ENCODE measurements at regions not wholly inside any gene's neighbourhood (a gene's known extent, or its start where the extent isn't known, plus 50 kb on each side); places are given as distances from the start of the nearest gene placed in this dataset.

DNA sequence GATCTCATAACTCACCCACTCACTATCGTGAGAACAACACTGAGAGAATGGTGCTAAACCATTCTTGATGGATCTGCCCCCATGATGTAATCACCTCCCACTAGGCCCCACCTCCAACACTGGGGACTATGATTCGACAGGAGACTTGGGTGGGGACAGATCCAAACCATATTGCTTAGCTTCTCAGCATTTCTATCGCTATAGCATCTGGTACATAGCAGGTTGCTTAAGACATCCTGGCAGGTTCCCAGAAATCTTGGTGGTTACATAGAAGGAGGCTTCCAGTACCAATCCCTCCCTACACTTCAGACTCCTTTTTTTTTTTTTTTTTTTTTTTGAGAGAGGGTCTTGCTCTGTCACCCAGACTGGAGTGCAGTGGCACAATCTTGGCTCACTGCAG is 487.8 kb downstream of the EDEM1 start:
- Histone ChIP-seq H3K27ac (no peak overlapping the region), H3K36me3 (no peaks in the 10 kb centered on the region), H3K27me3 (ENCODE audit: insufficient read depth, low read depth, severe bottlenecking) (peaks cover 28% of the 10 kb centered on the region), H3K9me3 (ENCODE audit: severe bottlenecking) (no peaks in the 10 kb centered on the region), H3K4me3 (ENCODE audit: low read depth, low read length) (no peak overlapping the region)
- TF ChIP-seq, protein P1, sequence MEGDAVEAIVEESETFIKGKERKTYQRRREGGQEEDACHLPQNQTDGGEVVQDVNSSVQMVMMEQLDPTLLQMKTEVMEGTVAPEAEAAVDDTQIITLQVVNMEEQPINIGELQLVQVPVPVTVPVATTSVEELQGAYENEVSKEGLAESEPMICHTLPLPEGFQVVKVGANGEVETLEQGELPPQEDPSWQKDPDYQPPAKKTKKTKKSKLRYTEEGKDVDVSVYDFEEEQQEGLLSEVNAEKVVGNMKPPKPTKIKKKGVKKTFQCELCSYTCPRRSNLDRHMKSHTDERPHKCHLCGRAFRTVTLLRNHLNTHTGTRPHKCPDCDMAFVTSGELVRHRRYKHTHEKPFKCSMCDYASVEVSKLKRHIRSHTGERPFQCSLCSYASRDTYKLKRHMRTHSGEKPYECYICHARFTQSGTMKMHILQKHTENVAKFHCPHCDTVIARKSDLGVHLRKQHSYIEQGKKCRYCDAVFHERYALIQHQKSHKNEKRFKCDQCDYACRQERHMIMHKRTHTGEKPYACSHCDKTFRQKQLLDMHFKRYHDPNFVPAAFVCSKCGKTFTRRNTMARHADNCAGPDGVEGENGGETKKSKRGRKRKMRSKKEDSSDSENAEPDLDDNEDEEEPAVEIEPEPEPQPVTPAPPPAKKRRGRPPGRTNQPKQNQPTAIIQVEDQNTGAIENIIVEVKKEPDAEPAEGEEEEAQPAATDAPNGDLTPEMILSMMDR (IDR thresholded peaks at IDR 0.05; ENCODE audit: low read depth, low read length): no peak
- DNase-seq: no peak

DNA sequence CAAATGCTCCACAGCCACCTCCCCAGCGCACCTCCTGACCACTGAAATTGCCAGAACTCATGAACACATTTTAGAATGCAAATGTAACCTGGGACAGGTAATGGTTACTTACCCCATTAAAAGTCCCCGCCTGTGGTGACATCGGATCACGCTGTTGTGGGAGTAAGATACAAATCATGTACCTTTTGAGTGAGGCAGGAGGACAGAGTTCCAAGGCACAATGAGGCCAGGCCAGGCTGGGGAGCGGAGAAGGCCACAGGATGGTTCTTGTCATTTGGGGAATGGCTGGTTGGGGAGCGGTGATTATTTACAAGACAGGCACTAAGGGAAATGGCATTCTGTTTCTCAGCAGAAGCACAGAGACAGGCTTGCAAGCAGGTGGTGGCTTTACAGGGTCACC is 490.0 kb downstream of the EDEM1 start:
- Histone ChIP-seq H3K27me3 (ENCODE audit: insufficient read depth, low read depth, severe bottlenecking) (peaks cover 23% of the 10 kb centered on the region), H3K9me3 (ENCODE audit: severe bottlenecking) (no peaks in the 10 kb centered on the region), H3K4me3 (ENCODE audit: low read depth, low read length) (no peak overlapping the region), H3K27ac (no peak overlapping the region), H3K36me3 (no peaks in the 10 kb centered on the region)
- TF ChIP-seq, protein P1 (IDR thresholded peaks at IDR 0.05; ENCODE audit: low read depth, low read length): no peak
- DNase-seq: no peak

DNA sequence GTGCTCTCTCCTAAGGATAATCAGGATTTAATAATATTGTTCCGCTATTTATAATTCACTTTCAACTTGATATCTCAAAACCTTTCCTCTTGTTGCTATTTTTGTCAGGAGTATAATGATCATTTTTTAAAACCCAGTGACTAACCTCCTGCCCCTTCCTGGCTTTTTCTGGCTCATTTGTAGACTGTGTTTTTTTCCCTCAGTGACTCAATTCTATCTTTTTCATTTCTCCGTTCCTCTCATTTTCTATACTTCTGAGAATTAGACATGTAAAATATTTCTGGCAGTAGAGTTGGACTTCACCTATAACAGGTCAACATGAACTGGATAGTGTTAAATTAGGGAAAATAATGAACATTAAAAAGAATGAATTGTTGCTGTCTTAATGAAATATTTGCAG is 490.7 kb downstream of the EDEM1 start:
- peaks cover 19% of the 10 kb centered on the region for H3K27me3 ChIP-seq (ENCODE audit: insufficient read depth, low read depth, severe bottlenecking)
- H3K4me3 ChIP-seq (ENCODE audit: low read depth, low read length): no peak overlapping the region
- no peak for DNase-seq
- H3K27ac ChIP-seq: no peak overlapping the region
- TF ChIP-seq, protein P1 (IDR thresholded peaks at IDR 0.05; ENCODE audit: low read depth, low read length): no peak
- no peaks in the 10 kb centered on the region for H3K36me3 ChIP-seq
- no peaks in the 10 kb centered on the region for H3K9me3 ChIP-seq (ENCODE audit: severe bottlenecking)

DNA sequence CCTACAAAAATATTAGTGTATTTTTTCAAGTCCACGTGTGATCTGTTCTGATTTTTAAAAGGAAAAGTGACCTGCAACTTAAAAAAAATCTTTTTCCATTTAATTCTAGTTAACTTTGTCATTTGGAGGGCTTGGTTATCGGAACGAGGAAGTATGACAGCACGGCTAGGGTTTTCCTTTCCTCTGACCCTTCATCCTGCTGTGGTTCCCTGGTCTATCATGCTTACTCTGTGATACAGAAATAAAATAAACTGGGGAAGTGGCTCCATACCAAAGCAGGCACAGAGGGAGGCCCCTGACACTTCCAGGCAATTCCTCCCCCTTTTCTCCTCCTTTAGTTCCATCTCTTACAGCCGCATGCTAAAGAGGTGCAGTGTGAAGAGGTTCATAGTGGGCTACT is 491.3 kb downstream of the EDEM1 start:
- H3K9me3 ChIP-seq (ENCODE audit: severe bottlenecking): no peaks in the 10 kb centered on the region
- no peaks in the 10 kb centered on the region for H3K36me3 ChIP-seq
- TF ChIP-seq, protein P1 (IDR thresholded peaks at IDR 0.05; ENCODE audit: low read depth, low read length): no peak
- H3K4me3 ChIP-seq (ENCODE audit: low read depth, low read length): no peak overlapping the region
- no peak for DNase-seq
- peaks cover 21% of the 10 kb centered on the region for H3K27me3 ChIP-seq (ENCODE audit: insufficient read depth, low read depth, severe bottlenecking)
- no peak overlapping the region for H3K27ac ChIP-seq

DNA sequence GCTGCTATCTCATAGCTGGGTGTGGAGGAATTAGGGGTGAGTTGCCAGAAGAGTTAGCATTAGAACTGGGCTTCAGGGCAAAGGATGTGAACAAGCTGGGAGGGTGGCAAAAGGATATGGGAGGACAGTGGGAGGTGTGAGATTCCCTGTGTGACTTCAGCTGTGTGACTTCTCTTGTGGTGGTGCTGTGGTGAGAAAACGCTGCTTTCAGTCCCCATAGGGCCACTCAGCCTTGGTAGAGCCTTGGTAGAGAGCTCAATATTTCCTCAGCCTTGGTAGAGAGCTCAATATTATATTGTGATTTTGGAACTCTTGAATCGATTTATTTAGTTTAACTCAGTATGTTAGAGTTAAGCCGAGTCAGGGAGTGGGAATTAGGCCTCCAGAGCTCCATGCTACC is 499.7 kb downstream of the EDEM1 start:
- TF ChIP-seq, protein P1 (IDR thresholded peaks at IDR 0.05; ENCODE audit: low read depth, low read length): no peak
- Histone ChIP-seq H3K27ac (no peak overlapping the region), H3K4me3 (ENCODE audit: low read depth, low read length) (no peak overlapping the region), H3K36me3 (no peaks in the 10 kb centered on the region), H3K9me3 (ENCODE audit: severe bottlenecking) (no peaks in the 10 kb centered on the region), H3K27me3 (ENCODE audit: insufficient read depth, low read depth, severe bottlenecking) (peaks cover 19% of the 10 kb centered on the region)
- DNase-seq: no peak

DNA sequence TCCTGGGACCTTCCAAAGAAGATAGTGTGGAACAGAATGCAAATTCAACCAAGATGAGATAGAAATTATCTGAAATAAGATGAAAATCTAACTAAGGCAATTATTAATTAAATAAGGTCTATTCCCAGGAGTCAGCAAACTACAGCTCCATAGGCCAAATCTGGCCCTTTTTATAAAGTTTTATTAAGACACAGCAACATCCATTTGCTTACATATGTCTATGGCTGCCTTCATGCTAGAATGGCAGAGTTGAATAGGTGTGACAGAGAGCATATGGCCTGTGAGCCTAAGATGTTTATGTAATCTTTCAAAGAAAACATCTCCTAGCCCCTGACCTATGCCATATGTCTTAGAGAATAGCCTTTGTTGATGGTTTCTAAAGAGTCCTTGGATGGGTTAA is 503.0 kb downstream of the EDEM1 start:
- no peak overlapping the region for H3K27ac ChIP-seq
- no peak for DNase-seq
- no peaks in the 10 kb centered on the region for H3K9me3 ChIP-seq (ENCODE audit: severe bottlenecking)
- no peaks in the 10 kb centered on the region for H3K36me3 ChIP-seq
- no peak overlapping the region for H3K4me3 ChIP-seq (ENCODE audit: low read depth, low read length)
- TF ChIP-seq, protein P1 (IDR thresholded peaks at IDR 0.05; ENCODE audit: low read depth, low read length): no peak
- peaks cover 27% of the 10 kb centered on the region for H3K27me3 ChIP-seq (ENCODE audit: insufficient read depth, low read depth, severe bottlenecking)

Data from WERI-Rb-1 (cell line).